DMS114 treated with DMSO at 0.1 percent for 48 hours (cell line): ENCODE measurements at regions not wholly inside any gene's neighbourhood (a gene's known extent, or its start where the extent isn't known, plus 50 kb on each side); places are given as distances from the start of the nearest gene placed in this dataset.

Source experiments
- DNase-seq: peaks from one replicate; lab custom pipeline; 2025; ENCODE audit not compliant: unreplicated experiment; lab: John Stamatoyannopoulos, UW

- no peak for DNase-seq
Measured at GRCh38 chr2:133837441-133838094, 269.3 kb upstream of the NCKAP5 start.

GRCh38 chr2:133838642-133839365 lies 270.5 kb upstream of the NCKAP5 start:
- no peak for DNase-seq

- DNase-seq = no peak
Measured at GRCh38 chr2:133839677-133840076, 271.4 kb upstream of the NCKAP5 start.

- DNase-seq = no peak
Measured at GRCh38 chr2:133840761-133841160, 272.5 kb upstream of the NCKAP5 start.

- no peak for DNase-seq
Measured at GRCh38 chr2:133841900-133842299, 273.6 kb upstream of the NCKAP5 start.

GRCh38 chr2:133842446-133842845 lies 274.2 kb upstream of the NCKAP5 start:
- DNase-seq = no peak

- DNase-seq = no peak
Measured at GRCh38 chr2:133843091-133843490, 274.8 kb upstream of the NCKAP5 start.

GRCh38 chr2:133843551-133843950 lies 275.3 kb upstream of the NCKAP5 start:
- no peak for DNase-seq

- DNase-seq = peak; percentile 13
Measured at GRCh38 chr2:133844214-133844892, 276.1 kb upstream of the NCKAP5 start.

- DNase-seq = no peak
Measured at GRCh38 chr2:133846476-133846875, 278.2 kb upstream of the NCKAP5 start.

- no peak for DNase-seq
Measured at GRCh38 chr2:133847591-133847990, 279.3 kb upstream of the NCKAP5 start.

- DNase-seq = no peak
Measured at GRCh38 chr2:133848111-133848649, 279.9 kb upstream of the NCKAP5 start.

GRCh38 chr2:133849341-133849740 lies 281.1 kb upstream of the NCKAP5 start:
- no peak for DNase-seq

GRCh38 chr2:133854603-133855200 lies 286.4 kb upstream of the NCKAP5 start:
- DNase-seq = no peak

- no peak for DNase-seq
Measured at GRCh38 chr2:133855526-133855925, 287.3 kb upstream of the NCKAP5 start.

GRCh38 chr2:133856678-133857077 lies 288.4 kb upstream of the NCKAP5 start:
- no peak for DNase-seq

GRCh38 chr2:133859578-133859977 lies 291.3 kb upstream of the NCKAP5 start:
- no peak for DNase-seq

GRCh38 chr2:133862400-133862977 lies 294.2 kb upstream of the NCKAP5 start:
- DNase-seq = no peak

- DNase-seq = no peak
Measured at GRCh38 chr2:133863106-133863800, 295.0 kb upstream of the NCKAP5 start.

- no peak for DNase-seq
Measured at GRCh38 chr2:133865141-133865540, 296.9 kb upstream of the NCKAP5 start.

- DNase-seq = no peak
Measured at GRCh38 chr2:133867166-133867565, 298.9 kb upstream of the NCKAP5 start.
